PFSK-1 (cell line): ENCODE measurements at regions not wholly inside any gene's neighbourhood (a gene's known extent, or its start where the extent isn't known, plus 50 kb on each side); places are given as distances from the start of the nearest gene placed in this dataset.

Experiments
- POLR2AphosphoS5 ChIP-seq: IDR thresholded peaks from 2 replicates; pipeline ENCODE4 v1.6.1; 2012; ENCODE audit warnings: low read depth, mild to moderate bottlenecking, control low read depth, low read length, moderate library complexity
- REST ChIP-seq, 2 experiments: IDR thresholded peaks; 2 replicates each; pipeline versions ENCODE4 v1.6.1 to v1.8.0; 2011 to 2012; ENCODE audit warnings: low read depth in 2 of 2, low read length in 2 of 2, control low read depth in 1 of 2, inconsistent platforms in 1 of 2, mild to moderate bottlenecking in 1 of 2, moderate library complexity in 1 of 2; ENCODE audit not compliant: insufficient read depth in 1 of 2
- SIN3A ChIP-seq: IDR thresholded peaks from 2 replicates; pipeline ENCODE4 v1.6.1; 2012; ENCODE audit warnings: mild to moderate bottlenecking, low read length, moderate library complexity, borderline replicate concordance; ENCODE audit not compliant: insufficient read depth

- no peak for TF ChIP-seq POLR2AphosphoS5
- TF ChIP-seq SIN3A: no peak
- TF ChIP-seq REST (IDR thresholded peaks at IDR 0.05; ENCODE audit: insufficient read depth in 1 of 2, low read depth in 2 of 2, low read length in 2 of 2): no peak
Measured at GRCh38 chr13:67859904-67860303, 629.8 kb upstream of the PCDH9 start.
